Calu3 (cell line): ENCODE measurements at regions not wholly inside any gene's neighbourhood (a gene's known extent, or its start where the extent isn't known, plus 50 kb on each side); places are given as distances from the start of the nearest gene placed in this dataset.

Experiments
- BruUV-seq: library from RNA; stranded (reverse); fragments of 400-500 nt; replicated peaks from 2 replicates; lab custom pipeline; 2021; lab: Mats Ljungman, UMichigan
- CTCF ChIA-PET: fragments of 300-600 bp; sonication (Branson Sonifier 250); formaldehyde crosslinking; loops from one replicate; lab custom pipeline; 2022; ENCODE audit warnings: antibody characterized with exemption; lab: Charles Lee
- DNase-seq: peaks from one replicate; pipeline ENCODE4 v3.0.0; 2022
- H3K27ac Mint-ChIP-seq: one replicate; pipeline ENCODE4 v1.8.0; 2022; ENCODE audit warnings: mixed read lengths; ENCODE audit not compliant: unreplicated experiment
- H3K27me3 Mint-ChIP-seq: one replicate; pipeline ENCODE4 v1.8.0; 2022; ENCODE audit warnings: mixed read lengths; ENCODE audit not compliant: unreplicated experiment
- H3K36me3 Mint-ChIP-seq: one replicate; pipeline ENCODE4 v1.8.0; 2022; ENCODE audit warnings: mild to moderate bottlenecking, moderate library complexity, mixed read lengths; ENCODE audit not compliant: insufficient read depth, unreplicated experiment
- H3K4me1 Mint-ChIP-seq: one replicate; pipeline ENCODE4 v1.8.0; 2022; ENCODE audit warnings: mild to moderate bottlenecking, low read depth, mixed read lengths; ENCODE audit not compliant: unreplicated experiment
- H3K4me3 Mint-ChIP-seq: one replicate; pipeline ENCODE4 v1.8.0; 2022; ENCODE audit warnings: mild to moderate bottlenecking, low read depth, moderate library complexity, mixed read lengths; ENCODE audit not compliant: unreplicated experiment
- H3K9me3 Mint-ChIP-seq: one replicate; pipeline ENCODE4 v1.8.0; 2022; ENCODE audit warnings: low read depth, mixed read lengths; ENCODE audit not compliant: unreplicated experiment
- CTCF ChIP-seq: fragments of 200-600 bp; IDR thresholded peaks from one replicate; pipeline ENCODE4 v1.8.0; 2022; ENCODE audit warnings: antibody characterized with exemption; ENCODE audit not compliant: unreplicated experiment
- intact Hi-C: fragments of 100-400 bp; cut with micrococcal nuclease; formaldehyde crosslinking; loops from one replicate; pipeline ENCODE4 v1.10.0; 2022; ENCODE audit not compliant: unreplicated experiment

- DNase-seq: no peak
- Mint-ChIP-seq H3K36me3 (peaks cover 8% of the 10 kb centered on the region), H3K27ac (no peak overlapping the region), H3K4me3 (no peak overlapping the region), H3K27me3 (no peaks in the 10 kb centered on the region), H3K4me1 (peaks cover 9% of the 10 kb centered on the region), H3K9me3 (no peaks in the 10 kb centered on the region)
- CTCF ChIA-PET: no interaction called here
- no peak for TF ChIP-seq CTCF
- no TSS peak for BruUV-seq
- intact Hi-C loops: loop anchor here (10.0 kb wide), 1 partner anchor 229 kb away; no protein-coding TSS in a partner anchor
Observed at GRCh38 chr9:129385211-129385934, 207.3 kb upstream of the IER5L start.

GRCh38 chr9:129384491-129385210 lies 206.6 kb upstream of the IER5L start:
- no peak for DNase-seq
- intact Hi-C loops: loop anchor here (10.0 kb wide), 1 partner anchor 230 kb away; no protein-coding TSS in a partner anchor
- H3K36me3 Mint-ChIP-seq: peaks cover 8% of the 10 kb centered on the region
- CTCF ChIA-PET: no interaction called here
- H3K9me3 Mint-ChIP-seq: no peaks in the 10 kb centered on the region
- no peaks in the 10 kb centered on the region for H3K27me3 Mint-ChIP-seq
- BruUV-seq: no TSS peak
- peaks cover 9% of the 10 kb centered on the region for H3K4me1 Mint-ChIP-seq
- H3K4me3 Mint-ChIP-seq: peak overlapping the region; percentile 66
- no peak for TF ChIP-seq CTCF
- H3K27ac Mint-ChIP-seq: peak overlapping the region; percentile 30

GRCh38 chr9:129383561-129384490 lies 205.8 kb upstream of the IER5L start:
- Mint-ChIP-seq H3K36me3 (peaks cover 8% of the 10 kb centered on the region), H3K4me1 (peaks cover 9% of the 10 kb centered on the region), H3K27me3 (no peaks in the 10 kb centered on the region), H3K4me3 (peak overlapping the region; percentile 66), H3K27ac (peak overlapping the region; percentile 30), H3K9me3 (no peaks in the 10 kb centered on the region)
- DNase-seq: peak; percentile 63
- intact Hi-C loops: loop anchor here (10.0 kb wide), 1 partner anchor 231 kb away; no protein-coding TSS in a partner anchor
- no TSS peak for BruUV-seq
- no peak for TF ChIP-seq CTCF
- CTCF ChIA-PET: interaction anchor here (0.8 kb wide), 1 partner anchor 116 kb away, joined by 4 read pairs; no protein-coding TSS in a partner anchor
